ENCODE measurements at regions not wholly inside any gene's neighbourhood (a gene's known extent, or its start where the extent isn't known, plus 50 kb on each side); places are given as distances from the start of the nearest gene placed in this dataset.

DNA sequence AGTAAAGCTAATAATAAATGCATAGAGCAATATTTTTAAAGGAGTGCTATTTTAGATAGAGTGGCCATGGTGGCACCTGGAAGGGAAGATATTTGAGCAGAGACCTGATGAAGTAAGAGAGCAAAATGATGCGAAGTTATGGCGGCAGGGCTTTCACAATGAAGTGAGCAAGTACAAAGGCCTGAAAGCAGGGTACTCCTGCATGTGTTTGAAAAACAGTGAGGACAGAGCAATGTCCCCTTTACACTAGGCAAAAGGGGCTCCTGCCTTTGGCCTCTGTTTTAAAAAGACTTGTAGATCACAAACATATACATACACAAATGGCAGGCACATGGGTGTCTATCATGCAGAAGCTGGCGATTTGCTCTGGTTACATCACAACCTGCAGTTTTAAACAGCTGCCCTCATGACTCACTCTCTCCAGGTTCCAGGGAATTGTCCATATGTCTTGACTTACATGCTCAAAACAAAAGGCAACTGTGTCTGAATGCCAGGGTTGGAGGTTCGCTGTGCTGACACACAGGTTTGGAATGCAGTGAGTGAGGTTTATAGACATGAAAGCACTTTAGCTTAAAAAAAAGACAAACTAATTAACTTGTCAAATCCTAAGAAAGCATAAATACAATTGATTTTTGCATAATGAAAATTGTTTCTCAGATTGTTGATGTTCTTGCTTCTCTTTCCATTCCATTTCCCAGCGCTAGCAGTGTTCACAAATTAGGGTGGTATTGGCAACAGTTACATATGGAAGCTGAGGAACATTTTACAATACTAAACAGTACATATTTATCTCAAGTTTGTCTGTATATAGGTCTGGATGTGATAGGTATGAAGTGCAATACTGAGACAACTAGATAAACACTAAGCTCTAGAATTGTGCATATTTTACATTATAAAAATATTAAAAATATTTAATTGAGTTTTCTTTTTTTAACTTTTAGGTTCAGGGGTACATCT lies 313.9 kb downstream of the BARHL2 start:
- no peak for DNase-seq (ENCODE audit: low spot score)

DNA sequence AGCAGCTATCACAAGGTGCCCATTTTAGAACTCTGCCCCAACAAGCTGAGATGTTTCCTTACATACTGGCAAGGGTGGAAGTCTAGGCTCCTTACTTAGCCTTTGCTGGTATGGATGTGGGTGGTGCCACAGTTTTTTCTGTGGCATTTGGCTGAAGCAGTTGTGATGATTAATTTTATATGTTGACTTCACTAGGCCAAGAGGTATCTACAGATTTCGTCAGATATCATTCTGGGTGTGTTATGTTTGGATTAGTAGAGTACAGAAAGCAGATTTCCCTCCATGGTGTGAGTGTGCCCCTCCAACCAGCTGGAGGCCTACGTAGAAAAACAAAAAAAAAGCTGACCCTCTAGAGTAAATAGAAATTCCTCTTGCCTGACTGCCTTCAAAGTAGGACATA lies 317.0 kb downstream of the BARHL2 start:
- DNase-seq (ENCODE audit: low spot score): no peak

GRCh38 chr1:90396917-90397316 lies 320.2 kb downstream of the BARHL2 start:
- DNase-seq (ENCODE audit: low spot score): no peak

DNA sequence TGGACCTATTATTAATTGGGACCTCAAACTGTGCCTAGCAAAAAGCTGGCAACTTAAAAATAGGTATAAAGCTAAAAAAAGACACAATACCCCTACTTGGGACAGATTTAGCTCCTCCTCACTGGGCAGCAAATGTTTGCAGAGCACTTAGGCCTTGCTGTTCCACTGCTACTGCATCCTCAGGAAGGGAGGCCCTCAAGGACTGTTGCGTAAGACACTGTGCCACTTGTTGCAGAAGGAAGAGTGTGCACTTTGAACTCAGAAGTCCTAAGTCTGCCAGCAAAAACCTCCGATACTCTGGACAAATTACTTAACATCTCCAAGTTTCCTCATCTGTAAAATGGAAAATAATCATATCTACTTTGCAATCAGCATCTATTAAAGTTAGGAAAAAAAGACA lies 322.9 kb downstream of the BARHL2 start:
- no peak for DNase-seq (ENCODE audit: low spot score)

DNA sequence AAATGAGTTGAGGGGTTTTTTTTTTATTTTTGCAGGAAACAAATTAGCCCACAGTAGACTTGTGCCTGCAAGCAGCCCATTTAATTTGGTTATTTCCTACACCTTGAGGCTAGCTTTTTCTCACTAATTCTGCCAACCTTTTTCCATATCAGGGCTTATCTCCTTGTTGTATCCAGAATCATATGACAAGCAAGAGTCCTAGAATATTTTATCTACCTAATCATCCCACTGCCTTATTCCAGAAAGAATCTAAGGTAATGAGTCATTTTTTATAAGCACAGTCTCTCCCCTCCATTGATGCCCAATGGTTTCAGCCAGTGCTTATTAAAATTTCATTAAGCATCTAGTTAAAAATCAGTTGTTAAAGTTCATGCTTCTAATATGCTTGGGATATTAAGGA lies 324.1 kb downstream of the BARHL2 start:
- no peak for DNase-seq (ENCODE audit: low spot score)

- no peak for DNase-seq (ENCODE audit: low spot score)
Measured at GRCh38 chr1:90391126-90391525, 326.0 kb downstream of the BARHL2 start.

GRCh38 chr1:90387805-90388204 lies 329.3 kb downstream of the BARHL2 start:
- no peak for DNase-seq (ENCODE audit: low spot score)

GRCh38 chr1:90386899-90387720 lies 330.0 kb downstream of the BARHL2 start:
- no peak for DNase-seq (ENCODE audit: low spot score)

GRCh38 chr1:90384193-90384592 lies 332.9 kb downstream of the BARHL2 start:
- no peak for DNase-seq (ENCODE audit: low spot score)

- DNase-seq (ENCODE audit: low spot score): no peak
Measured at GRCh38 chr1:90382161-90382560, 334.9 kb downstream of the BARHL2 start.

DNA sequence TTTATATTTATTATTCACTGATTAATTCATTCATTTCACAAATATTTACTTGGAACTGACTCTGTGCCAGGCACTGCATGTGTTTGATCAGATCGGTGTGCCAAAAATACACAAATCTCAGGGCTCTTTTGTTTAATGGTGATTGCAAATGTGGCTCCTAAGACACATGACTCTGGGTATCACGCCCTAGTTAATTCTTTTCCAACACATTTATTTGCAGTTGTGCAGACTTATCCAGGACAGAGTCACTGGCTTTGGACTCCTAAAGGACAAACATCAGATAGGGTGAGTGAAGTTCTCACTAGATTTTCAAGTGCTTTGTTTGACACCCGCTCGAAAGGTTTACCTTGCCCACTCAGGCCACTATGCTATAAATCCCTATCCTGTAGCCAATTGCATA lies 335.5 kb downstream of the BARHL2 start:
- no peak for DNase-seq (ENCODE audit: low spot score)

DNA sequence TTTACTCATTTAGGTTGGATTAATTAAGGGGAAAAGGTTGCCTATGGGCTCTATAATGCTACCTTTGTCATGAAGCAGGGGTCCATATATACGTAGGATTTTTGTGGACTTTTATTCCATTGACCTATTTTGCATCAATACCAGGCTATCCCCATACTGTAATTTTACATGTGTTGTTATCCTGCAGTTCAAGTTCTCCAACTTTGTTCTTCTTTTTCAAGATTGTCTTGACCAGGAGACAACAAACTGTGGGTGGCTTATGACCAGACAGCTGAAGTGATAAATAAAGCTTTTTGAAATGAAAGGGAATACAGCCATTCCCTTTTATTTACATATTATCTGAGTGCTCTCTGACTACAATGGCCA lies 345.7 kb downstream of the BARHL2 start:
- DNase-seq (ENCODE audit: low spot score): no peak

DNA sequence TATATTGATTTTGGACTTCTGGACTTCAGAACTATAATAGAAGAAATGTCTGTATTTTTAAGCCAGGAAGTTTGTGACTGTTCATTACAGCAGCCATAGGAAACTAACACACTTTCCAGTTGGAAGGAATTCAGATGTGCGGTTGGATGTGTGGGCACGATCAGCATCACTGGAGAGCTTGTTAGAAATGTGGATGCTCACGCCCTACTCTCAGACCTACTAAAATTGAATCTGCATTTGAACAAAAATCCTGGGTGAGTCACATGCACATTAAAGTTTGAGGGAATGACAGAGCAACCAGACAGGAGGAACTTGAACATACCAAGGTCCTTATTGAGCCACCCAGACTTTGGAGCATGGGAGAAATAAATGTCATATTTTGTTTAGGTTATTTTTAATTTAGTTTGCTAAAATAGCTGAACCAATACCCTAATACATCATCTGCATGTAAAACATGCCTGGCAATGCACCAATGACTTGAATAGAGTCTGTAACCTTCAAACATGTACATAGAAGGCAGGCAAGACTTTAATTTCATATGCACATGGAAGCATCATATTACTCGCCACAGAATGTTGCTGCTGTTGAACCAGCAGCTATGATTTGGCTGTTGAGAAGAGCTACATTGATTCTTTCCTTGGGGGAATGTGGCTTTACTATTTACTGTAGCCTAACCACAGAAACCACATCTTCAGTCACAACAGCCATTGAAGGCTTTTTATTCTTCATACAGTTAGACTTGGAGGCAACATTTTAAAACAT lies 346.2 kb downstream of the BARHL2 start:
- no peak for DNase-seq (ENCODE audit: low spot score)

- no peak for DNase-seq (ENCODE audit: low spot score)
Measured at GRCh38 chr1:90362163-90362562, 354.9 kb downstream of the BARHL2 start.

DNA sequence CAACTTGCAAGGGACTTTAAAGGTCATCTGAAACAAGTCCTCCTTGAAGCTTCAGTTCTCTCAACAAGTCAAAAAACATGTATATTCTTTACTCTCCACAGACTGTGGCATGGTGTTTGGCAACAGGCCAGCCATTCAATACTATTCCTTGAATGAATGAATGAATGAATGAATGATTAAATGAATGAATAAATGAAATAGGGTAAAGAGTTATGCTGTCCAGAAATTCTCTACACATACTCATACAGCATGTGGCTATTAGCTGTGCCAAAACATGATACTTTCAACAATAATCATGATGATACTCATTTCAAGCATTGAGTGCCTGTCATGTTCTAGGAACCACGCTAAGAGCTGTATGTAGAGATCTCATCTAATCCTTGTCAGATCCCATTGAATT lies 356.1 kb downstream of the BARHL2 start:
- DNase-seq (ENCODE audit: low spot score): no peak

GRCh38 chr1:90359994-90360393 lies 357.1 kb downstream of the BARHL2 start:
- no peak for DNase-seq (ENCODE audit: low spot score)

DNA sequence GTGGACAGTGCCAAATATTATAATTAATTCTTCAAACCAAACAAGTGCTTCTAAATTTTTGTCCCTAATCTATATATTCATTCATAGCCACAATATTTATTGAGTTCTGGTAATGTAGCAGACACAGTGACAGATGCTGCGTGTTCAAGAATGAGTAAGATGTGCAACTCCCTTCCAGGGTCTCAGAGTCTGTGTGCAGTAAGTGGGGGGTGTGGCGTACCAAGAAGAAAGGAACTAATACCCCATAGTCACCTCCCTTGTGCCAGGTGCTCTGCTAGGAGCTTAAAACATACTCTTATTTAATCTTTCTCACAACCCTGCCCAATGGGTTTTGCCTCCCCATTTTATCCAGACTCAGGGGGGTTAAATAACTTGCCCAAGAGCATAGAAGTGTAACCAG lies 358.7 kb downstream of the BARHL2 start:
- DNase-seq (ENCODE audit: low spot score): no peak

DNA sequence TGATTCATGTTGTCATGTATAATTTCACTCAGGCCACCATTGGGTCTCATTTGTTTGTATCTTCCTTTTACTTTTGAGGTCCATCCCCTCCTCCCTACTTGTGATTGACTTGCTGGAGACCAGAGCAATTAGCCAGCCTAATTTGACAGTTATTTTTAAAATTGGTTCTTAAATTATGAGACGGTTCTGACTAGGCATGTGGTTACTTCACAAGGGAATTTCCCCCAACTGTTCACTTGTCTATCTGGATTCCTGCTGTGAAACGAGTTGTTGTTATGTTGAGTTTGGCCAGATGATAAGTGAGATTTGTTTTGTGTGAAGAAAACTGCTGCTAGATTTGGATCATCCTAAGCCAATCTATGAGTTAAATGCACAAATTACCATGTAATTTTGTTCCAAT lies 359.1 kb downstream of the BARHL2 start:
- DNase-seq (ENCODE audit: low spot score): no peak

DNA sequence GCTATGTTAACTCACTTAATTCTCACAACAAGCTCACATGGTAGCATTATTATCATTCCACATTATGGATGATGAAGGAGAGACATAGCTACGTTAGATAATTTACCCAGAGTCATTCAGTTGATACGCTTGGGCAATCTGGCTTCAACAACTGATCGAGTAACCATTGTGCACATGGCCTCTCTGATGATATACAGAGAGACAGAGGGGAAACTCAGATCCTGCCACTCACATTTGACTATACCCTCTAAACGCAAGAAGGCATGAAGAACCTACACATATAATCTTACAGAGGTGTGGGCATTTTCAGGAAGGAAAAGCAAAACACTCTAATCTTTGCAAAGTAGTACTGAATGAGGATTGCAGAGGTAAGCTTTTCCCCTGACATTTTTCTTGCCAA lies 360.1 kb downstream of the BARHL2 start:
- DNase-seq (ENCODE audit: low spot score): no peak

DNA sequence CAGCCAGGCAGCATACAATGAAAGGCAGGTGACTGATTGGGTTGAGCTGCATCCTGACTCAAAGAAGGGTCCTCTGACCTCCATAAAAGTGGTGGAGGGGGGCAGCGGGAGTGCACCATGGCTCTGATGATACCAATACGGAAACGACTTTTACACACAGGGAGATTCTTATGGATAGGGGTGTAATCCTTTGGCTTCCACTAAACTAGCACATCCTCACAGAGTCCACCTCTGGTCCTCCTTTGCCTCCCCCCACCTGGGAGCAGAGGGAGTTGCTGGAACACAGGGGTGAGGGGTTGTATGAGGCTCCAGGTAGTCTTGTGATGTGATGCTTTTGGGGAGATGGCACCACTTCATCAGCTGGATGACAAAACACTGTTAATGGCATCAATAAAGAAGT lies 361.0 kb downstream of the BARHL2 start:
- no peak for DNase-seq (ENCODE audit: low spot score)

- no peak for DNase-seq (ENCODE audit: low spot score)
Measured at GRCh38 chr1:90354704-90355103, 359.8 kb downstream of the ZNF326 start.

DNA sequence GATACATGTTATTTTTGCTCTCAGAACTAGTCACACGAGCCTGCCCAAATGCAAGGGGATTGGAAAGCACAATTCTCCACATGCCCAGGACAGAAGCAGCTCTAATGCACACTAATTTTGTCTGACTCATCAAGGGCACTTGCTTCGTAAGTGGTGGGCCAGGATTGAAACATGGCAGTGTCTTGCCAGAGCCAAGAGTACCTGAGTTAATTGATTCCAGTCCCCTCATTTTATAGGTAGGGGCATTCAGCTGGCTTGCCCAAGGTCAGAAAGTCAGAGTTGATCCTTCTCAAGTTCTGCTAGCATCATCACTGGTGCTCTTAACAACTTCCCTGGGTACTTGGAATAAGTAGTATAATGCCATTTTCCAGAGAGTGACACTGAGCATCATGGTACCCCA lies 356.1 kb downstream of the ZNF326 start:
- DNase-seq (ENCODE audit: low spot score): no peak

- no peak for DNase-seq (ENCODE audit: low spot score)
Measured at GRCh38 chr1:90349510-90349909, 354.6 kb downstream of the ZNF326 start.
